ENCODE measurements at regions not wholly inside any gene's neighbourhood (a gene's known extent, or its start where the extent isn't known, plus 50 kb on each side); places are given as distances from the start of the nearest gene placed in this dataset.
"Not testable (repeated sequence)": the region's sequence is repeated elsewhere in the genome, so short reads cannot be mapped to it uniquely, and the experiment has no call there.

- H3K9me3 ChIP-seq (replicated peaks; ENCODE audit: control insufficient read depth, insufficient read depth, low read depth, low read length); DNase-seq (ENCODE audit: extremely low read depth in 1 of 4, low spot score in 3 of 4); ATAC-seq; BruUV-seq (replicated peaks); H3K4me3 ChIP-seq; H3K36me3 ChIP-seq (ENCODE audit: control insufficient read depth, insufficient read depth, low read length); H3K4me2 ChIP-seq (ENCODE audit: insufficient read depth, low read length); intact Hi-C loops (cut with micrococcal nuclease); H3K79me2 ChIP-seq (ENCODE audit: control insufficient read depth, insufficient read depth, low read length); CTCF ChIA-PET (ENCODE audit: low intra/inter-chr PET ratio); H2AFZ ChIP-seq (ENCODE audit: low read depth, low read length); POLR2A ChIA-PET; H3K9me1 ChIP-seq (ENCODE audit: control insufficient read depth, insufficient read depth, low read length); H3K4me1 ChIP-seq (replicated peaks in 1 of 2; ENCODE audit: control insufficient read depth in 2 of 2, insufficient read depth in 2 of 2, low read length in 2 of 2); H4K20me1 ChIP-seq (replicated peaks; ENCODE audit: control insufficient read depth, insufficient read depth, low read length); FAIRE-seq; H3K9ac ChIP-seq (ENCODE audit: insufficient read depth in 1 of 2, low read depth in 2 of 2, low read length in 2 of 2); in situ Hi-C loops (cut with MboI); H3K27ac ChIP-seq (ENCODE audit: extremely low read depth, low read depth, low read length): not testable (repeated sequence)
- peak; percentile 58 for TF ChIP-seq ZNF146 (CRISPR knock-in tag; IDR thresholded peaks at IDR 0.05; ENCODE audit: unreplicated experiment)
- 4% methylated on average over 2 of the region's 2 CpGs for WGBS (ENCODE audit: insufficient coverage, low coverage, missing lambda C conversion rate)
- peaks cover 0 to 11% of the 10 kb centered on the region in 2 experiments; a peak in 1 of 5 replicates for H3K27me3 ChIP-seq (ENCODE audit: control insufficient read depth in 2 of 2, insufficient read depth in 2 of 2, low read length in 2 of 2)
These were observed 451.9 kb upstream of the KLF6 start for GRCh38 chr10:4236905-4237304.

DNA sequence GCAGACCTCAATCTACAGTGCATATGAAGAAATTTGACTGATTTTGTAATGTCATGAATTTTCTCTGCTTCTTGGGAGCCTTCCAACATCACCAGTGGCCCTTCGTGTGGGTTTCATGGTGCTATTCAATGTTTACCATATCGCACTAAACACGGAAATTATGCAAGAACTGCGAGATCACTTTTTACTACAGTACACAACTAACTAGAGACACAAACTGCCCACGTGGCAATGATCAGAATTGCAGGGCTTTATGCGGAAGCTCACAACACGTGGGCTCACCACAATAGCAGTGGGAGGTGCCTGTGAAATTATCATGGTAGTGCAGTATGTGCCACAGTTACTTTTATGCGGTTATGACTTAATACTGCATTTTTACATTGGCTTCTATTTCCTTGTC is 449.7 kb upstream of the KLF6 start:
- FAIRE-seq (peak; percentile 67), DNase-seq (ENCODE audit: extremely low read depth in 1 of 4, low spot score in 3 of 4) (peak; percentile 22 to 25 (median 22)), ATAC-seq (peak; percentile 84)
- Histone ChIP-seq H3K27me3 (ENCODE audit: control insufficient read depth in 2 of 2, insufficient read depth in 2 of 2, low read length in 2 of 2) (peaks cover 0 to 11% of the 10 kb centered on the region in 2 experiments; a peak in 1 of 5 replicates), H4K20me1 (replicated peaks; ENCODE audit: control insufficient read depth, insufficient read depth, low read length) (no peaks in the 10 kb centered on the region), H3K4me1 (replicated peaks in 1 of 2; ENCODE audit: control insufficient read depth in 2 of 2, insufficient read depth in 2 of 2, low read length in 2 of 2) (no peaks in the 10 kb centered on the region), H2AFZ (ENCODE audit: low read depth, low read length) (peak overlapping the region; percentile 70), H3K36me3 (ENCODE audit: control insufficient read depth, insufficient read depth, low read length) (no peaks in the 10 kb centered on the region), H3K27ac (ENCODE audit: extremely low read depth, low read depth, low read length) (no peak overlapping the region), H3K79me2 (ENCODE audit: control insufficient read depth, insufficient read depth, low read length) (no peaks in the 10 kb centered on the region), H3K4me3 (no peak overlapping the region), H3K4me2 (ENCODE audit: insufficient read depth, low read length) (no peak overlapping the region), H3K9me3 (replicated peaks; ENCODE audit: control insufficient read depth, insufficient read depth, low read depth, low read length) (no peaks in the 10 kb centered on the region), H3K9ac (ENCODE audit: insufficient read depth in 1 of 2, low read depth in 2 of 2, low read length in 2 of 2) (no peak overlapping the region), H3K9me1 (ENCODE audit: control insufficient read depth, insufficient read depth, low read length) (no peaks in the 10 kb centered on the region)
- BruUV-seq (replicated peaks), result no TSS peak
- in situ Hi-C loops (cut with MboI), result no loop called here
- under 1% methylated on average over 8 of the region's 8 CpGs for WGBS (ENCODE audit: insufficient coverage, low coverage, missing lambda C conversion rate)
- POLR2A ChIA-PET, result interaction anchor here (0.9 kb wide), 1 partner anchor 11 kb away, joined by 3 read pairs; no protein-coding TSS in a partner anchor
- CTCF ChIA-PET (ENCODE audit: low intra/inter-chr PET ratio), result no interaction called here
- intact Hi-C loops (cut with micrococcal nuclease), result no loop called here
- TF ChIP-seq, protein P1, sequence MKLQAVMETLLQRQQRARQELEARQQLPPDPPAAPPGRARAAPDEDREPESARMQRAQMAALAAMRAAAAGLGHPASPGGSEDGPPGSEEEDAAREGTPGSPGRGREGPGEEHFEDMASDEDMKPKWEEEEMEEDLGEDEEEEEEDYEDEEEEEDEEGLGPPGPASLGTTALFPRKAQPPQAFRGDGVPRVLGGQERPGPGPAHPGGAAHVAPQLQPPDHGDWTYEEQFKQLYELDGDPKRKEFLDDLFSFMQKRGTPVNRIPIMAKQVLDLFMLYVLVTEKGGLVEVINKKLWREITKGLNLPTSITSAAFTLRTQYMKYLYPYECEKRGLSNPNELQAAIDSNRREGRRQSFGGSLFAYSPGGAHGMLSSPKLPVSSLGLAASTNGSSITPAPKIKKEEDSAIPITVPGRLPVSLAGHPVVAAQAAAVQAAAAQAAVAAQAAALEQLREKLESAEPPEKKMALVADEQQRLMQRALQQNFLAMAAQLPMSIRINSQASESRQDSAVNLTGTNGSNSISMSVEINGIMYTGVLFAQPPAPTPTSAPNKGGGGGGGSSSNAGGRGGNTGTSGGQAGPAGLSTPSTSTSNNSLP (IDR thresholded peaks at IDR 0.05; ENCODE audit: borderline replicate concordance, low read depth, low read length), result no peak
- TF ChIP-seq, protein P2, sequence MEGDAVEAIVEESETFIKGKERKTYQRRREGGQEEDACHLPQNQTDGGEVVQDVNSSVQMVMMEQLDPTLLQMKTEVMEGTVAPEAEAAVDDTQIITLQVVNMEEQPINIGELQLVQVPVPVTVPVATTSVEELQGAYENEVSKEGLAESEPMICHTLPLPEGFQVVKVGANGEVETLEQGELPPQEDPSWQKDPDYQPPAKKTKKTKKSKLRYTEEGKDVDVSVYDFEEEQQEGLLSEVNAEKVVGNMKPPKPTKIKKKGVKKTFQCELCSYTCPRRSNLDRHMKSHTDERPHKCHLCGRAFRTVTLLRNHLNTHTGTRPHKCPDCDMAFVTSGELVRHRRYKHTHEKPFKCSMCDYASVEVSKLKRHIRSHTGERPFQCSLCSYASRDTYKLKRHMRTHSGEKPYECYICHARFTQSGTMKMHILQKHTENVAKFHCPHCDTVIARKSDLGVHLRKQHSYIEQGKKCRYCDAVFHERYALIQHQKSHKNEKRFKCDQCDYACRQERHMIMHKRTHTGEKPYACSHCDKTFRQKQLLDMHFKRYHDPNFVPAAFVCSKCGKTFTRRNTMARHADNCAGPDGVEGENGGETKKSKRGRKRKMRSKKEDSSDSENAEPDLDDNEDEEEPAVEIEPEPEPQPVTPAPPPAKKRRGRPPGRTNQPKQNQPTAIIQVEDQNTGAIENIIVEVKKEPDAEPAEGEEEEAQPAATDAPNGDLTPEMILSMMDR (IDR thresholded peaks at IDR 0.05 in 2 of 3, conservative IDR thresholded peaks at IDR 0.05 in 1 of 3; ENCODE audit: insufficient read depth in 2 of 3, low read depth in 1 of 3, low read length in 3 of 3), result peak in 2 of 3 experiments; percentile 5 to 23; a peak in 1 of 6 replicates
- TF ChIP-seq ZNF384 (IDR thresholded peaks at IDR 0.05; ENCODE audit: low read depth, low read length) (no peak), SMAD2 (IDR thresholded peaks at IDR 0.05; ENCODE audit: low read depth, low read length) (no peak), ZNF224 (CRISPR knock-in tag; IDR thresholded peaks at IDR 0.05) (no peak), CEBPG (CRISPR knock-in tag; IDR thresholded peaks at IDR 0.05) (no peak), CEBPG (tag; conservative IDR thresholded peaks at IDR 0.05 in 1 of 2, IDR thresholded peaks at IDR 0.05 in 1 of 2) (peak in 1 of 2 experiments; percentile 65; a peak in 1 of 4 replicates), PCBP2 (IDR thresholded peaks at IDR 0.05; ENCODE audit: low read depth, low read length, poor library complexity, severe bottlenecking) (no peak)
- TF ChIP-seq, protein P3, sequence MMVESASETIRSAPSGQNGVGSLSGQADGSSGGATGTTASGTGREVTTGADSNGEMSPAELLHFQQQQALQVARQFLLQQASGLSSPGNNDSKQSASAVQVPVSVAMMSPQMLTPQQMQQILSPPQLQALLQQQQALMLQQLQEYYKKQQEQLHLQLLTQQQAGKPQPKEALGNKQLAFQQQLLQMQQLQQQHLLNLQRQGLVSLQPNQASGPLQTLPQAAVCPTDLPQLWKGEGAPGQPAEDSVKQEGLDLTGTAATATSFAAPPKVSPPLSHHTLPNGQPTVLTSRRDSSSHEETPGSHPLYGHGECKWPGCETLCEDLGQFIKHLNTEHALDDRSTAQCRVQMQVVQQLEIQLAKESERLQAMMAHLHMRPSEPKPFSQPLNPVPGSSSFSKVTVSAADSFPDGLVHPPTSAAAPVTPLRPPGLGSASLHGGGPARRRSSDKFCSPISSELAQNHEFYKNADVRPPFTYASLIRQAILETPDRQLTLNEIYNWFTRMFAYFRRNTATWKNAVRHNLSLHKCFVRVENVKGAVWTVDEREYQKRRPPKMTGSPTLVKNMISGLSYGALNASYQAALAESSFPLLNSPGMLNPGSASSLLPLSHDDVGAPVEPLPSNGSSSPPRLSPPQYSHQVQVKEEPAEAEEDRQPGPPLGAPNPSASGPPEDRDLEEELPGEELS (CRISPR knock-in tag; IDR thresholded peaks at IDR 0.05; ENCODE audit: borderline replicate concordance), result no peak

Data from K562 (cell line).